ENCODE measurements at regions not wholly inside any gene's neighbourhood (a gene's known extent, or its start where the extent isn't known, plus 50 kb on each side); places are given as distances from the start of the nearest gene placed in this dataset.
"Not testable (repeated sequence)": the region's sequence is repeated elsewhere in the genome, so short reads cannot be mapped to it uniquely, and the experiment has no call there.

DNA sequence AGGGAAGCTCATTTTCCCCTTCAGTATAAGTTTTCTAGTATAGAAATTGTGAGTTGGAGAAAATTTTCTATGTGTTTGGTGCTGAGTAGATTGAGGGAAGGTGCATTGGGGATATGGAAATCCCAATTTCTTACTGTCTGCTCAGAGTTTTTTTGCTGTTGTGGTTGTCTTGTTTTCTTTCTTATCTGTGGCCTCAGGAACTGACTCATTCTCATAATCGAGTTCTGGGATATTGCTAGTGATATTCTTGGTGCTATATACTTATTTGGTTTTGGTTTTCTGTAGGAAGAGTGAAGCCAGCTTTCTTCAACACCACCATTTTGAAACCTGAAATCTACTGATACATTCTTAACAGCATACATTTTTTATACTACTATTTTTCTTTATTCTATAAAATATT, 869.2 kb downstream of the DIPK2A start:
- Mint-ChIP-seq H3K27me3 (ENCODE audit: unreplicated experiment) (no peaks in the 10 kb centered on the region), H3K9me3 (ENCODE audit: low read depth, unreplicated experiment) (peaks cover 10% of the 10 kb centered on the region), H3K4me1 (ENCODE audit: low read depth, unreplicated experiment) (no peaks in the 10 kb centered on the region), H3K4me3 (ENCODE audit: low read depth, unreplicated experiment) (no peak overlapping the region), H3K27ac (ENCODE audit: unreplicated experiment) (no peak overlapping the region), H3K36me3 (ENCODE audit: insufficient read depth, unreplicated experiment) (no peaks in the 10 kb centered on the region)
- no peak for DNase-seq
- no TSS peak for BruUV-seq (replicated peaks)
- CTCF ChIA-PET: interaction anchor here (0.6 kb wide), 1 partner anchor 159 kb away, joined by 5 read pairs; no protein-coding TSS in a partner anchor
- TF ChIP-seq, protein P1, sequence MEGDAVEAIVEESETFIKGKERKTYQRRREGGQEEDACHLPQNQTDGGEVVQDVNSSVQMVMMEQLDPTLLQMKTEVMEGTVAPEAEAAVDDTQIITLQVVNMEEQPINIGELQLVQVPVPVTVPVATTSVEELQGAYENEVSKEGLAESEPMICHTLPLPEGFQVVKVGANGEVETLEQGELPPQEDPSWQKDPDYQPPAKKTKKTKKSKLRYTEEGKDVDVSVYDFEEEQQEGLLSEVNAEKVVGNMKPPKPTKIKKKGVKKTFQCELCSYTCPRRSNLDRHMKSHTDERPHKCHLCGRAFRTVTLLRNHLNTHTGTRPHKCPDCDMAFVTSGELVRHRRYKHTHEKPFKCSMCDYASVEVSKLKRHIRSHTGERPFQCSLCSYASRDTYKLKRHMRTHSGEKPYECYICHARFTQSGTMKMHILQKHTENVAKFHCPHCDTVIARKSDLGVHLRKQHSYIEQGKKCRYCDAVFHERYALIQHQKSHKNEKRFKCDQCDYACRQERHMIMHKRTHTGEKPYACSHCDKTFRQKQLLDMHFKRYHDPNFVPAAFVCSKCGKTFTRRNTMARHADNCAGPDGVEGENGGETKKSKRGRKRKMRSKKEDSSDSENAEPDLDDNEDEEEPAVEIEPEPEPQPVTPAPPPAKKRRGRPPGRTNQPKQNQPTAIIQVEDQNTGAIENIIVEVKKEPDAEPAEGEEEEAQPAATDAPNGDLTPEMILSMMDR (IDR thresholded peaks at IDR 0.05; ENCODE audit: unreplicated experiment): no peak
- intact Hi-C loops (cut with micrococcal nuclease; ENCODE audit: unreplicated experiment): no loop called here

DNA sequence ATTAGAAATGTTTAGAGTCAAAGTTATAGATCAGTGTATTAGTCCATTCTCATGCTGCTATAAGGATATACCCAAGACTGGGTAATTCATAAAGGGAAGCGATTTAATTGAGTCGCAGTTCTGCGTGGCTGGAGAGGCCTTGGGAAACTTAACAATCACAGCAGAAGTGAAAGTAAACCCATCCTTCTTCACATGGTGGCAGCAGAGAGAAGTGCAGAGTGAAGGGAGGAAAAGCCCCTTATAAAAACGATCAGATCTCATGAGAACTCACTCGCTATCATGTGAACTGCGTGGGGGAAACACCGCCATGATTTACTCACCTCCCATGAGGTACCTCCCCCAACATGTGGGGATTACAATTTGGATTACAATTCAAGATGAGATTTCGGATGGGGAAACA, 871.5 kb downstream of the DIPK2A start:
- intact Hi-C loops (cut with micrococcal nuclease; ENCODE audit: unreplicated experiment): no loop called here
- H3K9me3 Mint-ChIP-seq (ENCODE audit: low read depth, unreplicated experiment): peaks cover 7% of the 10 kb centered on the region
- TF ChIP-seq, protein P1 (IDR thresholded peaks at IDR 0.05; ENCODE audit: unreplicated experiment): no peak
- CTCF ChIA-PET: no interaction called here
- no peak overlapping the region for H3K4me3 Mint-ChIP-seq (ENCODE audit: low read depth, unreplicated experiment)
- H3K36me3 Mint-ChIP-seq (ENCODE audit: insufficient read depth, unreplicated experiment): no peaks in the 10 kb centered on the region
- no TSS peak for BruUV-seq (replicated peaks)
- no peaks in the 10 kb centered on the region for H3K27me3 Mint-ChIP-seq (ENCODE audit: unreplicated experiment)
- no peak overlapping the region for H3K27ac Mint-ChIP-seq (ENCODE audit: unreplicated experiment)
- no peaks in the 10 kb centered on the region for H3K4me1 Mint-ChIP-seq (ENCODE audit: low read depth, unreplicated experiment)
- no peak for DNase-seq

DNA sequence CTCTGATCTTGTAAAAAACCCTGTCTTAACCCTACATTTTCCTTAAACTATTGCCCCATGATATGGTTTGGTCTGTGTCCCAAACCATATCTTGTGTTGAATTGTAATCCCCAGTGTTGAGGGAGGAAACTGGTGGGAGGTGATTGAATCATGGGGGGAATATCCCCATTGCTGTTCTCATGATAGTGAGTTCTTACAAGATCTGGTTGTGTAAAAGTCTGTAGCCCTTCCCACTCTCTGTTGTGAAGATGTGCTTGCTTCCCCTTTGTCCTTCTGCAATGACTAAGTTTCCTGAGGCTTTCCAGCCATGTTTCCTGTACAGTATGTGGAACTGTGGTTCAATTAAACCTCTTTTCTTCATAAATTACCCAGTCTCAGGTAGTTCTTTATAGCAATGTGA, 881.4 kb downstream of the DIPK2A start:
- no TSS peak for BruUV-seq (replicated peaks)
- no peaks in the 10 kb centered on the region for H3K9me3 Mint-ChIP-seq (ENCODE audit: low read depth, unreplicated experiment)
- H3K27me3 Mint-ChIP-seq (ENCODE audit: unreplicated experiment): no peaks in the 10 kb centered on the region
- no peak for DNase-seq
- no peaks in the 10 kb centered on the region for H3K36me3 Mint-ChIP-seq (ENCODE audit: insufficient read depth, unreplicated experiment)
- no peaks in the 10 kb centered on the region for H3K4me1 Mint-ChIP-seq (ENCODE audit: low read depth, unreplicated experiment)
- no peak overlapping the region for H3K27ac Mint-ChIP-seq (ENCODE audit: unreplicated experiment)
- CTCF ChIA-PET: no interaction called here
- no peak overlapping the region for H3K4me3 Mint-ChIP-seq (ENCODE audit: low read depth, unreplicated experiment)
- intact Hi-C loops (cut with micrococcal nuclease; ENCODE audit: unreplicated experiment): no loop called here
- TF ChIP-seq, protein P1 (IDR thresholded peaks at IDR 0.05; ENCODE audit: unreplicated experiment): no peak

DNA sequence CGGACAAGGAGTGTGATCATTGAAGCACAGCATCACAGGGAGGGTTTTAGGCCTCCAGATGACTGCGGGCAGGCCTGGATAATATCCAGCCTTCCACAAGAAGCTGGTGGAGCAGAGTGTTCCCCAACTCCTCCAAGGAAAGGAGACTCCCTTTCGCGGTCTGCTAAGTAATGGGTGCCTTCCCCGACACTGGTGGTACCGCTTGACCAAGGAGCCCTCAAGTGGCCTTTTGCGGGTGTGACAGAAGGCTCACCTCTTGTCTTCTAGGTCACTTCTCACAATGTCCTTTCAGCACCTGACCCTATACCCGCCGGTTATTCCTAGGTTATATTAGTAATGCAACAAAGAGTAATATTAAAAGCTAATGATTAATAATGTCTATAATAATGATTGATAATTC, 882.4 kb downstream of the DIPK2A start:
- H3K9me3 Mint-ChIP-seq (ENCODE audit: low read depth, unreplicated experiment); intact Hi-C loops (cut with micrococcal nuclease; ENCODE audit: unreplicated experiment); H3K27ac Mint-ChIP-seq (ENCODE audit: unreplicated experiment); H3K36me3 Mint-ChIP-seq (ENCODE audit: insufficient read depth, unreplicated experiment); H3K4me3 Mint-ChIP-seq (ENCODE audit: low read depth, unreplicated experiment); CTCF ChIA-PET; H3K4me1 Mint-ChIP-seq (ENCODE audit: low read depth, unreplicated experiment); BruUV-seq (replicated peaks); DNase-seq; H3K27me3 Mint-ChIP-seq (ENCODE audit: unreplicated experiment): not testable (repeated sequence)

DNA sequence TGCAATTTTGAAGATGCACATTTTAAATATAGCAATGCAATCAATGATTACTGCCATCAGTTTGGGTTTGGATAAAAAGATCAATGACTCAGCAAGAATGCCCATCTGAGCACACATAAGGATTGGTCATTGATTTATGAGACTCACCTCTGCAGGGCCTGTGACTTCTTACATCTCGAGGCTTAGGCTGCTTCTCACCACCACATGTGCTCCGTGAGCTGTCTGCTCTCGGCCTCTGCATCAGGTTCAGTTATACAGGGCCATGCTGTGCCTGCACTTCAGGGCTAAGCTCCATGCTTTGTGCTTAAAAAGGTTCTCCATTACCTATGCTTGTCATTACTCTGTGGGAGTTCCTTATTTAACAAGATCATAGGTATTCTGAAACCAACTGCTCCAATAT, 887.5 kb downstream of the DIPK2A start:
- intact Hi-C loops (cut with micrococcal nuclease; ENCODE audit: unreplicated experiment): no loop called here
- Mint-ChIP-seq H3K9me3 (ENCODE audit: low read depth, unreplicated experiment) (no peaks in the 10 kb centered on the region), H3K27ac (ENCODE audit: unreplicated experiment) (no peak overlapping the region), H3K36me3 (ENCODE audit: insufficient read depth, unreplicated experiment) (no peaks in the 10 kb centered on the region), H3K4me1 (ENCODE audit: low read depth, unreplicated experiment) (no peaks in the 10 kb centered on the region), H3K4me3 (ENCODE audit: low read depth, unreplicated experiment) (no peak overlapping the region), H3K27me3 (ENCODE audit: unreplicated experiment) (no peaks in the 10 kb centered on the region)
- no TSS peak for BruUV-seq (replicated peaks)
- no peak for DNase-seq
- TF ChIP-seq, protein P1 (IDR thresholded peaks at IDR 0.05; ENCODE audit: unreplicated experiment): no peak
- CTCF ChIA-PET: no interaction called here

Measured in Calu3 (cell line).